Smooth muscle cell (in vitro differentiated cells): ENCODE measurements at regions not wholly inside any gene's neighbourhood (a gene's known extent, or its start where the extent isn't known, plus 50 kb on each side); places are given as distances from the start of the nearest gene placed in this dataset.

ENCODE experiments used
- DNase-seq: peaks from one replicate; lab custom pipeline; 2025; ENCODE audit not compliant: unreplicated experiment; lab: John Stamatoyannopoulos, UW
- H2AFZ ChIP-seq: fragments of 200-600 bp; sonication (generic); 2 replicates; pipeline ENCODE4 v1.6.0; 2016; ENCODE audit warnings: antibody characterized with exemption, low read depth, mild to moderate bottlenecking
- H3F3A ChIP-seq: fragments of 200-600 bp; sonication (generic); 2 replicates; pipeline ENCODE4 v1.6.0; 2017; ENCODE audit warnings: antibody characterized with exemption, low read depth
- H3K27ac ChIP-seq: fragments of 200-600 bp; sonication (generic); 2 replicates; pipeline ENCODE4 v1.5.1; 2016; ENCODE audit warnings: low read depth, mild to moderate bottlenecking
- H3K27me3 ChIP-seq: fragments of 200-600 bp; sonication (generic); 2 replicates; pipeline ENCODE4 v1.6.1; 2016; ENCODE audit warnings: low read depth, mild to moderate bottlenecking
- H3K36me3 ChIP-seq: fragments of 200-600 bp; sonication (generic); 2 replicates; pipeline ENCODE4 v1.5.1; 2016; ENCODE audit warnings: low read depth
- H3K4me1 ChIP-seq: fragments of 200-600 bp; sonication (generic); 2 replicates; pipeline ENCODE4 v1.5.1; 2016; ENCODE audit warnings: low read depth
- H3K4me2 ChIP-seq: fragments of 200-600 bp; sonication (generic); 2 replicates; pipeline ENCODE4 v1.6.0; 2016; ENCODE audit warnings: mild to moderate bottlenecking
- H3K4me3 ChIP-seq: fragments of 200-600 bp; sonication (generic); 2 replicates; pipeline ENCODE4 v1.5.1; 2016; ENCODE audit warnings: mild to moderate bottlenecking
- H3K79me2 ChIP-seq: fragments of 200-600 bp; sonication (generic); 2 replicates; pipeline ENCODE4 v1.6.0; 2016; ENCODE audit warnings: low read depth, mild to moderate bottlenecking
- H3K9ac ChIP-seq: fragments of 200-600 bp; sonication (generic); 2 replicates; pipeline ENCODE4 v1.6.0; 2016; ENCODE audit warnings: low read depth
- H3K9me3 ChIP-seq: fragments of 200-600 bp; sonication (generic); replicated peaks from 2 replicates; pipeline ENCODE4 v1.5.1; 2016; ENCODE audit warnings: low read depth
- H4K20me1 ChIP-seq: fragments of 200-600 bp; sonication (generic); 2 replicates; pipeline ENCODE4 v1.6.0; 2016; ENCODE audit warnings: low read depth
- CTCF ChIP-seq: fragments of 200-600 bp; sonication (generic); IDR thresholded peaks from 2 replicates; pipeline ENCODE4 v1.5.1; 2017; ENCODE audit warnings: borderline replicate concordance, mild to moderate bottlenecking, antibody characterized with exemption; ENCODE audit not compliant: insufficient read depth, poor library complexity, severe bottlenecking
- WGBS: methylation state at CpG from one replicate; pipeline ENCODE4 v1.1.7; 2016; ENCODE audit warnings: low lambda C conversion rate; 5-methylcytosine and 5-hydroxymethylcytosine counted together

- no peak for DNase-seq
- H3K79me2 ChIP-seq, result no peaks in the 10 kb centered on the region
- H2AFZ ChIP-seq, result no peak overlapping the region
- peaks cover 7% of the 10 kb centered on the region for H3K4me1 ChIP-seq
- no peak overlapping the region for H3K4me3 ChIP-seq
- WGBS, result 98% methylated on average over 4 of the region's 4 CpGs
- peaks cover 5% of the 10 kb centered on the region for H3F3A ChIP-seq
- H3K9ac ChIP-seq, result no peak overlapping the region
- TF ChIP-seq CTCF, result no peak
- no peak overlapping the region for H3K4me2 ChIP-seq
- H3K27ac ChIP-seq, result no peak overlapping the region
- no peaks in the 10 kb centered on the region for H3K9me3 ChIP-seq
- H3K36me3 ChIP-seq, result no peaks in the 10 kb centered on the region
- H4K20me1 ChIP-seq, result no peaks in the 10 kb centered on the region
- no peaks in the 10 kb centered on the region for H3K27me3 ChIP-seq
Observed at GRCh38 chr9:88034964-88035363, 60.6 kb upstream of the CDK20 start.

GRCh38 chr9:88033359-88033702 lies 59.0 kb upstream of the CDK20 start:
- no peaks in the 10 kb centered on the region for H4K20me1 ChIP-seq
- TF ChIP-seq CTCF, result no peak
- H3K4me1 ChIP-seq, result peaks cover 7% of the 10 kb centered on the region
- H3K79me2 ChIP-seq, result no peaks in the 10 kb centered on the region
- H3K4me2 ChIP-seq, result no peak overlapping the region
- no peak overlapping the region for H3K9ac ChIP-seq
- H2AFZ ChIP-seq, result no peak overlapping the region
- no peaks in the 10 kb centered on the region for H3K36me3 ChIP-seq
- no peak overlapping the region for H3K27ac ChIP-seq
- H3F3A ChIP-seq, result peaks cover 5% of the 10 kb centered on the region
- WGBS, result 97% methylated on average over 3 of the region's 3 CpGs
- H3K9me3 ChIP-seq, result no peaks in the 10 kb centered on the region
- H3K27me3 ChIP-seq, result no peaks in the 10 kb centered on the region
- no peak for DNase-seq
- H3K4me3 ChIP-seq, result no peak overlapping the region

- Histone ChIP-seq H3K4me2 (no peak overlapping the region), H2AFZ (no peak overlapping the region), H3K4me3 (no peak overlapping the region), H3K4me1 (peaks cover 9% of the 10 kb centered on the region), H3K27ac (no peak overlapping the region), H3K36me3 (no peaks in the 10 kb centered on the region), H4K20me1 (no peaks in the 10 kb centered on the region), H3F3A (peaks cover 5% of the 10 kb centered on the region), H3K9me3 (no peaks in the 10 kb centered on the region), H3K9ac (no peak overlapping the region), H3K27me3 (no peaks in the 10 kb centered on the region), H3K79me2 (no peaks in the 10 kb centered on the region)
- DNase-seq, result no peak
- WGBS, result 97% methylated on average over 2 of the region's 2 CpGs
- no peak for TF ChIP-seq CTCF
Observed at GRCh38 chr9:88028338-88028737, 54.0 kb upstream of the CDK20 start.

- Histone ChIP-seq H3K9ac (no peak overlapping the region), H3K27me3 (no peaks in the 10 kb centered on the region), H3K4me3 (no peak overlapping the region), H3K4me1 (peaks cover 9% of the 10 kb centered on the region), H3F3A (no peaks in the 10 kb centered on the region), H3K4me2 (no peak overlapping the region), H3K79me2 (no peaks in the 10 kb centered on the region), H2AFZ (no peak overlapping the region), H4K20me1 (no peaks in the 10 kb centered on the region), H3K27ac (no peak overlapping the region), H3K9me3 (no peaks in the 10 kb centered on the region), H3K36me3 (no peaks in the 10 kb centered on the region)
- WGBS, result 57% methylated on average over 1 of the region's 1 CpG
- DNase-seq, result no peak
- TF ChIP-seq CTCF, result no peak
Observed at GRCh38 chr9:88026118-88026479, 51.8 kb upstream of the CDK20 start.
